ENCODE measurements at regions not wholly inside any gene's neighbourhood (a gene's known extent, or its start where the extent isn't known, plus 50 kb on each side); places are given as distances from the start of the nearest gene placed in this dataset.

- Histone ChIP-seq H3K27ac (ENCODE audit: low read depth in 1 of 2, low read length in 2 of 2) (no peak overlapping the region), H3K4me1 (ENCODE audit: control insufficient read depth in 4 of 4, insufficient read depth in 4 of 4, low read length in 3 of 4) (no peaks in the 10 kb centered on the region), H3K4me3 (ENCODE audit: low read depth in 1 of 3, low read length in 3 of 3) (no peak overlapping the region), H3K27me3 (ENCODE audit: control insufficient read depth in 4 of 4, insufficient read depth in 4 of 4, low read length in 3 of 4) (peaks cover 0 to 2% (median 0%) of the 10 kb centered on the region in 4 donors), H3K9me3 (ENCODE audit: control insufficient read depth in 4 of 4, low read length in 3 of 4) (no peaks in the 10 kb centered on the region), H3K9ac (ENCODE audit: low read depth in 1 of 2, low read length in 2 of 2) (no peak overlapping the region), H3K36me3 (ENCODE audit: control insufficient read depth in 4 of 4, insufficient read depth in 3 of 4, low read depth in 1 of 4, low read length in 3 of 4) (no peaks in the 10 kb centered on the region)
- TF ChIP-seq SP1 (IDR thresholded peaks at IDR 0.05) (no peak), HNF4G (IDR thresholded peaks at IDR 0.05) (no peak), MAX (IDR thresholded peaks at IDR 0.05) (no peak)
- 79% methylated on average over 2 of the region's 2 CpGs for WGBS
- no peak for DNase-seq (ENCODE audit: low spot score)
These were observed 158.4 kb downstream of the PDHA2 start for GRCh38 chr4:95998311-95998710.

- TF ChIP-seq REST (IDR thresholded peaks at IDR 0.05) = no peak
- no peak for TF ChIP-seq GABPA (IDR thresholded peaks at IDR 0.05 in 1 of 2, conservative IDR thresholded peaks at IDR 0.05 in 1 of 2)
- TF ChIP-seq TAF1 (conservative IDR thresholded peaks at IDR 0.05) = no peak
- no peak for TF ChIP-seq FOXA2 (IDR thresholded peaks at IDR 0.05)
- no peak for TF ChIP-seq RAD21 (IDR thresholded peaks at IDR 0.05)
- no peak for TF ChIP-seq SP1 (IDR thresholded peaks at IDR 0.05)
- no peak for TF ChIP-seq FOXA1 (IDR thresholded peaks at IDR 0.05)
- TF ChIP-seq CTCF (IDR thresholded peaks at IDR 0.05; ENCODE audit: low read depth, low read length, missing input control) = no peak
- TF ChIP-seq YY1 (IDR thresholded peaks at IDR 0.05) = no peak
- no peak for TF ChIP-seq MAX (IDR thresholded peaks at IDR 0.05)
- TF ChIP-seq ATF3 (IDR thresholded peaks at IDR 0.05) = no peak
- no peak for TF ChIP-seq ZBTB33 (IDR thresholded peaks at IDR 0.05)
- no peak for TF ChIP-seq NR2F2 (IDR thresholded peaks at IDR 0.05)
- no peak for TF ChIP-seq RXRA (IDR thresholded peaks at IDR 0.05)
- TF ChIP-seq JUND (IDR thresholded peaks at IDR 0.05) = no peak
- WGBS = 61% methylated on average over 8 of the region's 8 CpGs
These were observed 164.3 kb downstream of the PDHA2 start for GRCh38 chr4:96003951-96004740.

More at GRCh38 chr4:96003951-96004740, 164.3 kb downstream of the PDHA2 start:
- no peaks in the 10 kb centered on the region for H3K9me3 ChIP-seq (ENCODE audit: control insufficient read depth in 4 of 4, low read length in 3 of 4)
- H3K4me3 ChIP-seq (ENCODE audit: low read depth in 1 of 3, low read length in 3 of 3) = no peak overlapping the region
- peaks cover 0 to under 1% (median 0%) of the 10 kb centered on the region in 4 donors for H3K27me3 ChIP-seq (ENCODE audit: control insufficient read depth in 4 of 4, insufficient read depth in 4 of 4, low read length in 3 of 4)
- no peak overlapping the region for H3K27ac ChIP-seq (ENCODE audit: low read depth in 1 of 2, low read length in 2 of 2)
- no peak overlapping the region for H3K9ac ChIP-seq (ENCODE audit: low read depth in 1 of 2, low read length in 2 of 2)
- no peak for DNase-seq (ENCODE audit: low spot score)
- no peaks in the 10 kb centered on the region for H3K4me1 ChIP-seq (ENCODE audit: control insufficient read depth in 4 of 4, insufficient read depth in 4 of 4, low read length in 3 of 4)
- no peaks in the 10 kb centered on the region for H3K36me3 ChIP-seq (ENCODE audit: control insufficient read depth in 4 of 4, insufficient read depth in 3 of 4, low read depth in 1 of 4, low read length in 3 of 4)

Measured in liver (tissue), 8 donors.